GM12878 (cell line): ENCODE measurements at regions not wholly inside any gene's neighbourhood (a gene's known extent, or its start where the extent isn't known, plus 50 kb on each side); places are given as distances from the start of the nearest gene placed in this dataset.

Experiments used
- ATAC-seq: fragments of 200-7000 bp; cut with Tn5 transposase; 3 replicates; pipeline ENCODE4 v1.9.1; 2020; ENCODE audit warnings: mild to moderate bottlenecking, moderate library complexity
- BruUV-seq: library from RNA; stranded (reverse); fragments of 400-500 nt; replicated peaks from 2 replicates; lab custom pipeline; 2021; lab: Mats Ljungman, UMichigan
- CTCF ChIA-PET: fragments of 300-600 bp; sonication (Branson Sonifier 250); formaldehyde crosslinking; extraction: SDS; loops from one replicate; lab custom pipeline; 2021; ENCODE audit warnings: inconsistent platforms; lab: Yijun Ruan, JAX
- POLR2A ChIA-PET: fragments of 350-600 bp; formaldehyde crosslinking; extraction: SDS; loops from one replicate; lab custom pipeline; 2021; ENCODE audit warnings: inconsistent platforms; lab: Charles Lee
- RAD21 ChIA-PET: fragments of 300-600 bp; sonication (Branson Sonifier 250); formaldehyde crosslinking; loops from one replicate; lab custom pipeline; 2023; ENCODE audit warnings: antibody characterized with exemption; ENCODE audit not compliant: unreplicated experiment; lab: Charles Lee
- SMC1A ChIA-PET: fragments of 300-600 bp; sonication (Branson Sonifier 250); formaldehyde crosslinking; loops from one replicate; lab custom pipeline; 2023; ENCODE audit not compliant: unreplicated experiment, uncharacterized antibody; lab: Charles Lee
- DNase-seq: peaks from one replicate; pipeline ENCODE4 v3.0.0-alpha.2; 2011; ENCODE audit warnings: low read depth, low spot score
- FAIRE-seq: peaks from 3 replicates; lab custom pipeline; 2011; peaks lifted over from hg19 to GRCh38; lab: Jason Lieb, UNC
- H2AFZ ChIP-seq: 2 replicates; pipeline ENCODE4 v1.6.0; 2011; ENCODE audit warnings: low read depth, low read length, control low read depth; ENCODE audit not compliant: control insufficient read depth
- H3K27ac ChIP-seq: 2 replicates; pipeline ENCODE4 v1.5.1; 2011; ENCODE audit warnings: control low read depth; ENCODE audit not compliant: control insufficient read depth, insufficient read depth
- H3K27me3 ChIP-seq, 2 experiments: replicated peaks in 1 of 2; 2 replicates each; pipeline versions ENCODE4 v1.6.0 to v1.6.1; 2011; ENCODE audit warnings: low read length in 1 of 2; ENCODE audit not compliant: control insufficient read depth in 2 of 2, insufficient read depth in 2 of 2
- H3K36me3 ChIP-seq, 2 experiments: 2 replicates each; pipeline ENCODE4 v1.5.1; 2011; ENCODE audit warnings: low read length in 1 of 2; ENCODE audit not compliant: control insufficient read depth in 2 of 2, insufficient read depth in 2 of 2
- H3K4me1 ChIP-seq: 2 replicates; pipeline ENCODE4 v1.6.1; 2011; ENCODE audit warnings: mild to moderate bottlenecking, low read length, moderate library complexity, mixed read lengths; ENCODE audit not compliant: control insufficient read depth, insufficient read depth
- H3K4me2 ChIP-seq: 2 replicates; pipeline ENCODE4 v1.6.0; 2011; ENCODE audit warnings: control low read depth; ENCODE audit not compliant: control insufficient read depth, insufficient read depth
- H3K4me3 ChIP-seq: fragments of 200-600 bp; sonication (generic); 2 replicates; pipeline ENCODE4 v1.5.1; 2016
- H3K79me2 ChIP-seq: 2 replicates; pipeline ENCODE4 v1.6.0; 2011; ENCODE audit warnings: low read length; ENCODE audit not compliant: control insufficient read depth, insufficient read depth
- H3K9ac ChIP-seq: 2 replicates; pipeline ENCODE4 v1.8.0; 2011; ENCODE audit warnings: low read length, control low read depth, mixed read lengths; ENCODE audit not compliant: control insufficient read depth, insufficient read depth
- H3K9me3 ChIP-seq: replicated peaks from 3 replicates; pipeline ENCODE4 v1.5.1; 2011; ENCODE audit warnings: mild to moderate bottlenecking, low read length; ENCODE audit not compliant: control insufficient read depth, insufficient read depth
- H4K20me1 ChIP-seq: 2 replicates; pipeline ENCODE4 v1.6.0; 2011; ENCODE audit not compliant: control insufficient read depth, insufficient read depth
- NR2F1 ChIP-seq: fragments of 450-650 bp; conservative IDR thresholded peaks from 2 replicates; pipeline ENCODE4 v1.6.1; 2017; ENCODE audit warnings: mild to moderate bottlenecking
- SIN3A ChIP-seq: IDR thresholded peaks from 2 replicates; pipeline ENCODE4 v1.6.1; 2012; ENCODE audit warnings: low read depth, low read length, improper control_type of control experiment
- TARDBP ChIP-seq: IDR thresholded peaks from 2 replicates; pipeline ENCODE4 v1.6.1; 2016; ENCODE audit warnings: borderline replicate concordance
- WGBS: methylation state at CpG from one replicate; pipeline ENCODE4 v1.1.6; 2016; ENCODE audit warnings: low lambda C conversion rate; ENCODE audit not compliant: insufficient replicate concordance, insufficient coverage; ENCODE audit errors: missing lambda C conversion rate; 5-methylcytosine and 5-hydroxymethylcytosine counted together
- in situ Hi-C: fragments of 300-500 bp; cut with MboI; formaldehyde crosslinking; loops from 9 replicates; pipeline ENCODE4 v1.14.3; 2018; ENCODE audit warnings: mixed read lengths
- intact Hi-C: fragments of 100-400 bp; cut with micrococcal nuclease; formaldehyde crosslinking; loops from one replicate; pipeline ENCODE4 v1.14.2; 2022; ENCODE audit not compliant: unreplicated experiment
- TF ChIP-seq, protein P1 (sequence below): fragments of 450-650 bp; IDR thresholded peaks from 2 replicates; pipeline ENCODE4 v1.6.1; 2017; ENCODE audit warnings: mild to moderate bottlenecking, low read depth, inconsistent platforms; ENCODE audit not compliant: poor library complexity, severe bottlenecking
- TF ChIP-seq, protein P2 (sequence below): fragments of 450-650 bp; conservative IDR thresholded peaks from 2 replicates; pipeline ENCODE4 v1.6.1; 2017; ENCODE audit warnings: mild to moderate bottlenecking, moderate library complexity

DNA sequence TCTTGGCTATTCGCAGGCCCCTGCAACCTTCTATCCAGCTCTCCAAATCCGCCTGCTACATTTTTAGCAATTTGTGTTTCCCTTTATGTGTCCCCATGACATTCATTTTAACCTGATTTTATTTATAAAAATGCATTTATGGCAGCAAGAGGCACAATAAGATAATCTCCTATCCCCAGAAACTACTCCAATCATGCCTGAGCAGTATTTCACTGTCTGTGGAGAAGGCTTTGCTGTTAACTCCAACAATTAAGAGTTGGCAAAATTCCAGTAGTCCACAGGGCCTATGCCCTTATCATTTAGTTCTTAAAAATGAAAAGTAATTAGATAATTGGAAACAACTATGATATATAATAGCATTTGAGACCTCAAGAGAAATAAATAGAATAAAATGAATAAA is 462.4 kb downstream of the TRHDE start:
- POLR2A ChIA-PET = no interaction called here
- SMC1A ChIA-PET = no interaction called here
- no peak overlapping the region for H3K4me2 ChIP-seq
- no peaks in the 10 kb centered on the region for H3K4me1 ChIP-seq
- no peak overlapping the region for H3K27ac ChIP-seq
- no peaks in the 10 kb centered on the region for H3K79me2 ChIP-seq
- 7% methylated on average over 2 of the region's 2 CpGs for WGBS
- RAD21 ChIA-PET = no interaction called here
- intact Hi-C loops (no loop called here), in situ Hi-C loops (no loop called here)
- H4K20me1 ChIP-seq = no peaks in the 10 kb centered on the region
- no TSS peak for BruUV-seq
- H3K27me3 ChIP-seq = no peaks in the 10 kb centered on the region
- ATAC-seq (no peak), DNase-seq (no peak), FAIRE-seq (no peak)
- CTCF ChIA-PET = no interaction called here
- no peaks in the 10 kb centered on the region for H3K9me3 ChIP-seq
- TF ChIP-seq, protein P1, sequence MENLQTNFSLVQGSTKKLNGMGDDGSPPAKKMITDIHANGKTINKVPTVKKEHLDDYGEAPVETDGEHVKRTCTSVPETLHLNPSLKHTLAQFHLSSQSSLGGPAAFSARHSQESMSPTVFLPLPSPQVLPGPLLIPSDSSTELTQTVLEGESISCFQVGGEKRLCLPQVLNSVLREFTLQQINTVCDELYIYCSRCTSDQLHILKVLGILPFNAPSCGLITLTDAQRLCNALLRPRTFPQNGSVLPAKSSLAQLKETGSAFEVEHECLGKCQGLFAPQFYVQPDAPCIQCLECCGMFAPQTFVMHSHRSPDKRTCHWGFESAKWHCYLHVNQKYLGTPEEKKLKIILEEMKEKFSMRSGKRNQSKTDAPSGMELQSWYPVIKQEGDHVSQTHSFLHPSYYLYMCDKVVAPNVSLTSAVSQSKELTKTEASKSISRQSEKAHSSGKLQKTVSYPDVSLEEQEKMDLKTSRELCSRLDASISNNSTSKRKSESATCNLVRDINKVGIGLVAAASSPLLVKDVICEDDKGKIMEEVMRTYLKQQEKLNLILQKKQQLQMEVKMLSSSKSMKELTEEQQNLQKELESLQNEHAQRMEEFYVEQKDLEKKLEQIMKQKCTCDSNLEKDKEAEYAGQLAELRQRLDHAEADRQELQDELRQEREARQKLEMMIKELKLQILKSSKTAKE = no peak
- TF ChIP-seq NR2F1 = no peak
- TF ChIP-seq, protein P2, sequence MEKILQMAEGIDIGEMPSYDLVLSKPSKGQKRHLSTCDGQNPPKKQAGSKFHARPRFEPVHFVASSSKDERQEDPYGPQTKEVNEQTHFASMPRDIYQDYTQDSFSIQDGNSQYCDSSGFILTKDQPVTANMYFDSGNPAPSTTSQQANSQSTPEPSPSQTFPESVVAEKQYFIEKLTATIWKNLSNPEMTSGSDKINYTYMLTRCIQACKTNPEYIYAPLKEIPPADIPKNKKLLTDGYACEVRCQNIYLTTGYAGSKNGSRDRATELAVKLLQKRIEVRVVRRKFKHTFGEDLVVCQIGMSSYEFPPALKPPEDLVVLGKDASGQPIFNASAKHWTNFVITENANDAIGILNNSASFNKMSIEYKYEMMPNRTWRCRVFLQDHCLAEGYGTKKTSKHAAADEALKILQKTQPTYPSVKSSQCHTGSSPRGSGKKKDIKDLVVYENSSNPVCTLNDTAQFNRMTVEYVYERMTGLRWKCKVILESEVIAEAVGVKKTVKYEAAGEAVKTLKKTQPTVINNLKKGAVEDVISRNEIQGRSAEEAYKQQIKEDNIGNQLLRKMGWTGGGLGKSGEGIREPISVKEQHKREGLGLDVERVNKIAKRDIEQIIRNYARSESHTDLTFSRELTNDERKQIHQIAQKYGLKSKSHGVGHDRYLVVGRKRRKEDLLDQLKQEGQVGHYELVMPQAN = no peak
- TF ChIP-seq SIN3A = no peak
- no peak for TF ChIP-seq TARDBP
- H3K9ac ChIP-seq = no peak overlapping the region
- H2AFZ ChIP-seq = no peak overlapping the region
- no peak overlapping the region for H3K4me3 ChIP-seq
- H3K36me3 ChIP-seq = no peaks in the 10 kb centered on the region
